Astrocyte of the hippocampus (primary cell): ENCODE measurements at regions not wholly inside any gene's neighbourhood (a gene's known extent, or its start where the extent isn't known, plus 50 kb on each side); places are given as distances from the start of the nearest gene placed in this dataset.
A peak's percentile ranks its signal among the peaks of the same experiment; 100 is the strongest.

Experiments
- DNase-seq: peaks from one replicate; pipeline ENCODE4 v3.0.0; 2011; ENCODE audit warnings: low read depth, low spot score

GRCh38 chr15:99440551-99441443 lies 125.0 kb upstream of the MEF2A start:
- DNase-seq, result no peak

- no peak for DNase-seq
Measured at GRCh38 chr15:99441444-99441800, 124.4 kb upstream of the MEF2A start.

GRCh38 chr15:99441871-99442251 lies 123.9 kb upstream of the MEF2A start:
- no peak for DNase-seq

GRCh38 chr15:99442252-99442897 lies 123.4 kb upstream of the MEF2A start:
- peak; percentile 84 for DNase-seq

- no peak for DNase-seq
Measured at GRCh38 chr15:99443056-99443756, 122.6 kb upstream of the MEF2A start.

- DNase-seq, result no peak
Measured at GRCh38 chr15:99443768-99444446, 121.9 kb upstream of the MEF2A start.

- no peak for DNase-seq
Measured at GRCh38 chr15:99445272-99445850, 120.4 kb upstream of the MEF2A start.

- no peak for DNase-seq
Measured at GRCh38 chr15:99446565-99447496, 119.0 kb upstream of the MEF2A start.

- no peak for DNase-seq
Measured at GRCh38 chr15:99447497-99448371, 118.0 kb upstream of the MEF2A start.

GRCh38 chr15:99449514-99449913 lies 116.3 kb upstream of the MEF2A start:
- DNase-seq, result no peak

GRCh38 chr15:99450896-99451358 lies 114.9 kb upstream of the MEF2A start:
- peak; percentile 44 for DNase-seq

- DNase-seq, result no peak
Measured at GRCh38 chr15:99451484-99451883, 114.3 kb upstream of the MEF2A start.

- no peak for DNase-seq
Measured at GRCh38 chr15:99452010-99452409, 113.8 kb upstream of the MEF2A start.

GRCh38 chr15:99452728-99453636 lies 112.8 kb upstream of the MEF2A start:
- DNase-seq, result peak; percentile 58

GRCh38 chr15:99453637-99454030 lies 112.2 kb upstream of the MEF2A start:
- DNase-seq, result peak; percentile 0

GRCh38 chr15:99454107-99454809 lies 111.5 kb upstream of the MEF2A start:
- peak; percentile 7 for DNase-seq

- peak; percentile 95 for DNase-seq
Measured at GRCh38 chr15:99454941-99455788, 110.6 kb upstream of the MEF2A start.
